GM19023 (cell line): ENCODE measurements at regions not wholly inside any gene's neighbourhood (a gene's known extent, or its start where the extent isn't known, plus 50 kb on each side); places are given as distances from the start of the nearest gene placed in this dataset.
"Not testable (repeated sequence)": the region's sequence is repeated elsewhere in the genome, so short reads cannot be mapped to it uniquely, and the experiment has no call there.

Experiments used
- ATAC-seq: cut with Tn5 transposase; IDR thresholded peaks from one replicate; pipeline ENCODE4 v1.9.1; 2021; ENCODE audit warnings: mild to moderate bottlenecking, moderate library complexity; ENCODE audit not compliant: unreplicated experiment

- no peak for ATAC-seq
These were observed 1277.3 kb downstream of the SLITRK5 start for GRCh38 chr13:88948501-88948900.

GRCh38 chr13:88958821-88959220 is 1287.7 kb downstream of the SLITRK5 start:
- ATAC-seq, result no peak

GRCh38 chr13:88976466-88976865 is 1305.3 kb downstream of the SLITRK5 start:
- no peak for ATAC-seq

GRCh38 chr13:88978607-88979006 is 1307.4 kb downstream of the SLITRK5 start:
- ATAC-seq, result no peak

GRCh38 chr13:88979465-88980175 is 1308.4 kb downstream of the SLITRK5 start:
- ATAC-seq, result no peak

- no peak for ATAC-seq
These were observed 1332.5 kb downstream of the SLITRK5 start for GRCh38 chr13:89003656-89004055.

- ATAC-seq, result no peak
These were observed 1340.4 kb downstream of the SLITRK5 start for GRCh38 chr13:89011615-89012014.

GRCh38 chr13:89027694-89028306 is 1356.6 kb downstream of the SLITRK5 start:
- no peak for ATAC-seq

GRCh38 chr13:89029062-89029461 is 1357.9 kb downstream of the SLITRK5 start:
- ATAC-seq, result no peak

GRCh38 chr13:89034015-89034414 is 1362.8 kb downstream of the SLITRK5 start:
- no peak for ATAC-seq

GRCh38 chr13:89052699-89053098 is 1381.5 kb downstream of the SLITRK5 start:
- no peak for ATAC-seq

GRCh38 chr13:89053418-89053817 is 1382.2 kb downstream of the SLITRK5 start:
- no peak for ATAC-seq

GRCh38 chr13:89057274-89057673 is 1386.1 kb downstream of the SLITRK5 start:
- ATAC-seq, result no peak

- no peak for ATAC-seq
These were observed 1386.7 kb downstream of the SLITRK5 start for GRCh38 chr13:89057862-89058261.

GRCh38 chr13:89061821-89062220 is 1390.7 kb downstream of the SLITRK5 start:
- no peak for ATAC-seq

GRCh38 chr13:89066868-89067466 is 1395.8 kb downstream of the SLITRK5 start:
- ATAC-seq, result no peak

GRCh38 chr13:89072979-89073378 is 1401.8 kb downstream of the SLITRK5 start:
- ATAC-seq, result no peak

- no peak for ATAC-seq
These were observed 1405.5 kb downstream of the SLITRK5 start for GRCh38 chr13:89076622-89077021.

- no peak for ATAC-seq
These were observed 1411.5 kb downstream of the SLITRK5 start for GRCh38 chr13:89082623-89083022.

GRCh38 chr13:89088107-89088506 is 1416.9 kb downstream of the SLITRK5 start:
- ATAC-seq, result not testable (repeated sequence)

GRCh38 chr13:89097994-89098393 is 1426.8 kb downstream of the SLITRK5 start:
- no peak for ATAC-seq

- ATAC-seq, result no peak
These were observed 1442.6 kb downstream of the SLITRK5 start for GRCh38 chr13:89113744-89114143.
